HEK293 (cell line): ENCODE measurements at regions not wholly inside any gene's neighbourhood (a gene's known extent, or its start where the extent isn't known, plus 50 kb on each side); places are given as distances from the start of the nearest gene placed in this dataset.

Source experiments
- CTCF ChIA-PET: fragments of 350-600 bp; formaldehyde crosslinking; extraction: SDS; loops from one replicate; lab custom pipeline; 2021; ENCODE audit warnings: antibody characterized with exemption; lab: Yijun Ruan, JAX
- POLR2A ChIA-PET: fragments of 300-600 bp; formaldehyde crosslinking; extraction: SDS; loops from one replicate; lab custom pipeline; 2020; ENCODE audit warnings: antibody characterized with exemption, inconsistent platforms; lab: Yijun Ruan, JAX
- H3K27ac ChIP-seq: fragments of 200-500 bp; sonication (Bioruptor generic); 2 replicates; pipeline ENCODE4 v1.5.1; 2014; ENCODE audit warnings: low read depth, low read length, control low read depth, inconsistent platforms; ENCODE audit errors: extremely low read depth
- H3K36me3 ChIP-seq, 2 experiments: fragments of 200-500 bp in 1 of 2; sonication (Bioruptor generic) in 1 of 2; 1 replicate in 1 of 2; 2 replicates in 1 of 2; pipeline ENCODE4 v1.5.1; 2014 to 2017; ENCODE audit warnings: inconsistent platforms in 2 of 2, low read length in 2 of 2; ENCODE audit not compliant: control insufficient read depth in 2 of 2, insufficient read depth in 1 of 2
- H3K4me1 ChIP-seq: fragments of 200-500 bp; sonication (Bioruptor generic); 2 replicates; pipeline ENCODE4 v1.5.1; 2014; ENCODE audit warnings: mild to moderate bottlenecking, low read length, inconsistent platforms; ENCODE audit not compliant: control insufficient read depth, insufficient read depth
- H3K4me3 ChIP-seq: 2 replicates; pipeline ENCODE4 v1.5.1; 2011; ENCODE audit warnings: low read depth, mild to moderate bottlenecking, control low read depth, low read length, moderate library complexity
- H3K9me3 ChIP-seq: fragments of 200-500 bp; sonication (Bioruptor generic); 2 replicates; pipeline ENCODE4 v1.5.1; 2014; ENCODE audit warnings: low read depth, low read length, inconsistent platforms; ENCODE audit not compliant: control insufficient read depth, insufficient read depth
- BCL11B ChIP-seq: fragments of 450-650 bp; formaldehyde crosslinking; IDR thresholded peaks from 2 replicates; pipeline ENCODE4 v1.5.1; 2016; ENCODE audit warnings: low read depth, missing biosample characterization, missing genetic modification characterization
- ELK4 ChIP-seq: IDR thresholded peaks from 2 replicates; pipeline ENCODE4 v1.6.1; 2011; ENCODE audit warnings: mild to moderate bottlenecking, low read depth, low read length, borderline replicate concordance
- HIC1 ChIP-seq: fragments of 450-650 bp; formaldehyde crosslinking; IDR thresholded peaks from 2 replicates; pipeline ENCODE4 v1.5.1; 2016; ENCODE audit warnings: missing biosample characterization, missing genetic modification characterization
- HOXA7 ChIP-seq: sonication (generic); formaldehyde crosslinking; IDR thresholded peaks from 2 replicates; pipeline ENCODE4 v1.8.1; 2022; ENCODE audit warnings: missing genetic modification reagents, borderline replicate concordance
- IKZF3 ChIP-seq: fragments of 450-650 bp; IDR thresholded peaks from 2 replicates; pipeline ENCODE4 v1.5.0; 2018; ENCODE audit warnings: missing biosample characterization, mild to moderate bottlenecking, missing genetic modification characterization, moderate library complexity
- OSR2 ChIP-seq: fragments of 450-650 bp; formaldehyde crosslinking; IDR thresholded peaks from 2 replicates; pipeline ENCODE4 v1.5.1; 2016; ENCODE audit warnings: missing biosample characterization, missing genetic modification characterization
- PRDM1 ChIP-seq: fragments of 450-650 bp; formaldehyde crosslinking; IDR thresholded peaks from 2 replicates; pipeline ENCODE4; 2016; ENCODE audit warnings: missing biosample characterization, missing genetic modification characterization
- SCRT1 ChIP-seq: fragments of 450-650 bp; formaldehyde crosslinking; IDR thresholded peaks from 2 replicates; pipeline ENCODE4 v1.5.1; 2016; ENCODE audit warnings: missing biosample characterization, missing genetic modification characterization, borderline replicate concordance
- SCRT2 ChIP-seq: fragments of 450-650 bp; formaldehyde crosslinking; IDR thresholded peaks from 2 replicates; pipeline ENCODE4 v1.5.1; 2016; ENCODE audit warnings: missing biosample characterization, missing genetic modification characterization
- ZBTB48 ChIP-seq: fragments of 450-650 bp; formaldehyde crosslinking; IDR thresholded peaks from 2 replicates; pipeline ENCODE4 v1.5.1; 2016; ENCODE audit warnings: missing biosample characterization, missing genetic modification characterization
- ZNF148 ChIP-seq: fragments of 450-650 bp; formaldehyde crosslinking; IDR thresholded peaks from 2 replicates; pipeline ENCODE4 v1.5.0; 2017; ENCODE audit warnings: missing biosample characterization, missing genetic modification characterization, borderline replicate concordance
- ZNF266 ChIP-seq: fragments of 450-650 bp; formaldehyde crosslinking; IDR thresholded peaks from 2 replicates; pipeline ENCODE4 v1.5.1; 2016; ENCODE audit warnings: missing biosample characterization, missing genetic modification characterization, low read depth
- ZNF302 ChIP-seq: fragments of 450-650 bp; formaldehyde crosslinking; IDR thresholded peaks from 2 replicates; pipeline ENCODE4 v1.5.1; 2016; ENCODE audit warnings: missing biosample characterization, missing genetic modification characterization, low read depth
- ZNF426 ChIP-seq: fragments of 450-650 bp; formaldehyde crosslinking; IDR thresholded peaks from 2 replicates; pipeline ENCODE4 v1.5.1; 2017; ENCODE audit warnings: missing biosample characterization, missing genetic modification characterization, mild to moderate bottlenecking, inconsistent platforms, moderate library complexity
- ZNF510 ChIP-seq: fragments of 450-650 bp; formaldehyde crosslinking; IDR thresholded peaks from 2 replicates; pipeline ENCODE4 v1.5.1; 2018; ENCODE audit warnings: mild to moderate bottlenecking, missing genetic modification characterization, missing biosample characterization; ENCODE audit not compliant: insufficient replicate concordance
- ZNF518A ChIP-seq: fragments of 450-650 bp; formaldehyde crosslinking; conservative IDR thresholded peaks from 2 replicates; pipeline ENCODE4 v1.5.1; 2016; ENCODE audit warnings: low read depth, missing biosample characterization, missing genetic modification characterization
- ZNF558 ChIP-seq: fragments of 450-650 bp; formaldehyde crosslinking; IDR thresholded peaks from 2 replicates; pipeline ENCODE4 v1.5.1; 2016; ENCODE audit warnings: missing biosample characterization, missing genetic modification characterization
- ZNF692 ChIP-seq: fragments of 450-650 bp; formaldehyde crosslinking; IDR thresholded peaks from 2 replicates; pipeline ENCODE4 v1.5.1; 2016; ENCODE audit warnings: missing biosample characterization, missing genetic modification characterization
- ZSCAN23 ChIP-seq: fragments of 450-650 bp; formaldehyde crosslinking; IDR thresholded peaks from 2 replicates; pipeline ENCODE4 v1.5.1; 2016; ENCODE audit warnings: missing biosample characterization, missing genetic modification characterization

- Histone ChIP-seq H3K27ac (no peak overlapping the region), H3K36me3 (no peaks in the 10 kb centered on the region), H3K4me3 (no peak overlapping the region), H3K9me3 (no peaks in the 10 kb centered on the region), H3K4me1 (no peaks in the 10 kb centered on the region)
- TF ChIP-seq ZNF518A (tag by site-specific recombination) (no peak), ZSCAN23 (tag by site-specific recombination) (no peak), IKZF3 (tag by site-specific recombination) (no peak), ZNF266 (no peak), BCL11B (tag by site-specific recombination) (no peak), ZBTB48 (tag by site-specific recombination) (no peak), ELK4 (no peak), OSR2 (tag by site-specific recombination) (no peak)
- ChIA-PET POLR2A (no interaction called here), CTCF (interaction anchor here (0.9 kb wide), 1 partner anchor 16 kb away, joined by 3 read pairs; no protein-coding TSS in a partner anchor)
These were observed 144.1 kb upstream of the TRPC4 start for GRCh38 chr13:38013676-38014075.

- POLR2A ChIA-PET = no interaction called here
- TF ChIP-seq HOXA7 (no peak), PRDM1 (no peak), ZNF558 (no peak), HIC1 (tag by site-specific recombination) (no peak), SCRT2 (tag by site-specific recombination) (no peak), ZNF148 (tag by site-specific recombination) (no peak), ZNF302 (tag by site-specific recombination) (no peak), ZNF692 (tag by site-specific recombination) (no peak), ZNF510 (tag by site-specific recombination) (no peak), ZNF426 (tag by site-specific recombination) (no peak), SCRT1 (no peak)
- H3K9me3 ChIP-seq = no peaks in the 10 kb centered on the region
- H3K4me3 ChIP-seq = no peak overlapping the region
- no peaks in the 10 kb centered on the region for H3K36me3 ChIP-seq
- no peaks in the 10 kb centered on the region for H3K4me1 ChIP-seq
- H3K27ac ChIP-seq = no peak overlapping the region
- CTCF ChIA-PET = no interaction called here
These were observed 142.5 kb upstream of the TRPC4 start for GRCh38 chr13:38012096-38012495.
